ENCODE measurements at regions not wholly inside any gene's neighbourhood (a gene's known extent, or its start where the extent isn't known, plus 50 kb on each side); places are given as distances from the start of the nearest gene placed in this dataset.

- no peak for TF ChIP-seq ILF3 (IDR thresholded peaks at IDR 0.05; ENCODE audit: borderline replicate concordance)
- TF ChIP-seq RHOXF2B (CRISPR knock-in tag; conservative IDR thresholded peaks at IDR 0.05): no peak
- no peak for TF ChIP-seq CBX8 (IDR thresholded peaks at IDR 0.05; ENCODE audit: borderline replicate concordance, extremely low read depth, low read depth, low read length, poor library complexity, severe bottlenecking)
- TF ChIP-seq THAP12 (CRISPR knock-in tag; IDR thresholded peaks at IDR 0.05): no peak
- no peak for TF ChIP-seq ZNF134 (CRISPR knock-in tag; conservative IDR thresholded peaks at IDR 0.05)
- no peak for TF ChIP-seq POU5F1 (IDR thresholded peaks at IDR 0.05; ENCODE audit: borderline replicate concordance, low read depth, low read length, partially characterized antibody)
- no peak for TF ChIP-seq ZNF140 (CRISPR knock-in tag; IDR thresholded peaks at IDR 0.05)
- TF ChIP-seq CHCHD3 (CRISPR knock-in tag; IDR thresholded peaks at IDR 0.05): no peak
- TF ChIP-seq THRAP3 (IDR thresholded peaks at IDR 0.05; ENCODE audit: borderline replicate concordance): no peak
- Histone ChIP-seq H3K9me3 (replicated peaks; ENCODE audit: control insufficient read depth, insufficient read depth, low read depth, low read length) (no peaks in the 10 kb centered on the region), H4K20me1 (replicated peaks; ENCODE audit: control insufficient read depth, insufficient read depth, low read length) (no peaks in the 10 kb centered on the region), H3K4me3 (no peak overlapping the region), H3K9ac (ENCODE audit: insufficient read depth in 1 of 2, low read depth in 2 of 2, low read length in 2 of 2) (no peak overlapping the region), H3K27ac (ENCODE audit: extremely low read depth, low read depth, low read length) (no peak overlapping the region), H2AFZ (ENCODE audit: low read depth, low read length) (no peak overlapping the region), H3K36me3 (ENCODE audit: control insufficient read depth, insufficient read depth, low read length) (no peaks in the 10 kb centered on the region), H3K4me2 (ENCODE audit: insufficient read depth, low read length) (no peak overlapping the region), H3K79me2 (ENCODE audit: control insufficient read depth, insufficient read depth, low read length) (no peaks in the 10 kb centered on the region), H3K4me1 (replicated peaks in 1 of 2; ENCODE audit: control insufficient read depth in 2 of 2, insufficient read depth in 2 of 2, low read length in 2 of 2) (no peaks in the 10 kb centered on the region), H3K27me3 (ENCODE audit: control insufficient read depth in 2 of 2, insufficient read depth in 2 of 2, low read length in 2 of 2) (peaks cover 0 to 4% of the 10 kb centered on the region in 2 experiments; a peak in 2 of 5 replicates), H3K9me1 (ENCODE audit: control insufficient read depth, insufficient read depth, low read length) (no peaks in the 10 kb centered on the region)
- FAIRE-seq: no peak
- POLR2A ChIA-PET: interaction anchor here (0.9 kb wide), 1 partner anchor 10 kb away, joined by 3 read pairs; no protein-coding TSS in a partner anchor
- CTCF ChIA-PET (ENCODE audit: low intra/inter-chr PET ratio): no interaction called here
- no peak for ATAC-seq
- intact Hi-C loops (cut with micrococcal nuclease) (no loop called here), in situ Hi-C loops (cut with MboI) (no loop called here)
- no TSS peak for BruUV-seq (replicated peaks)
- no peak for DNase-seq (ENCODE audit: extremely low read depth in 1 of 4, low spot score in 3 of 4)
- WGBS (ENCODE audit: insufficient coverage, low coverage, missing lambda C conversion rate): 0% methylated on average over 5 of the region's 5 CpGs
Measured at GRCh38 chr1:112057736-112058135, 68.3 kb upstream of the KCND3 start.

Measured in K562 (cell line).